ENCODE measurements at regions not wholly inside any gene's neighbourhood (a gene's known extent, or its start where the extent isn't known, plus 50 kb on each side); places are given as distances from the start of the nearest gene placed in this dataset.

- TF ChIP-seq POLR2AphosphoS5 (IDR thresholded peaks at IDR 0.05; ENCODE audit: insufficient read depth in 1 of 2, low read depth in 1 of 2): peak in 1 of 2 donors; percentile 6
- TF ChIP-seq CTCF (IDR thresholded peaks at IDR 0.05): no peak
- H3K27ac ChIP-seq: peak overlapping the region; percentile 66
These were observed 181.3 kb upstream of the SLC38A2 start for GRCh38 chr12:46553911-46554310.

GRCh38 chr12:46553266-46553665 is 180.7 kb upstream of the SLC38A2 start:
- intact Hi-C loops (cut with DNase I): no loop called here
- no peak for TF ChIP-seq POLR2A (IDR thresholded peaks at IDR 0.05)
- no peak for TF ChIP-seq CTCF (IDR thresholded peaks at IDR 0.05)
- no peak for TF ChIP-seq POLR2AphosphoS5 (IDR thresholded peaks at IDR 0.05; ENCODE audit: insufficient read depth in 1 of 2, low read depth in 1 of 2)
- H3K4me3 ChIP-seq: no peak overlapping the region
- peak overlapping the region; percentile 66 for H3K27ac ChIP-seq
- H3K4me1 ChIP-seq: peaks cover 30% of the 10 kb centered on the region
- DNase-seq (ENCODE audit: extremely low spot score in 2 of 2): no peak
- no peaks in the 10 kb centered on the region for H3K27me3 ChIP-seq
- H3K36me3 ChIP-seq: no peaks in the 10 kb centered on the region
- no peaks in the 10 kb centered on the region for H3K9me3 ChIP-seq

More at GRCh38 chr12:46553911-46554310, 181.3 kb upstream of the SLC38A2 start:
- H3K9me3 ChIP-seq: no peaks in the 10 kb centered on the region
- no peak for DNase-seq (ENCODE audit: extremely low spot score in 2 of 2)
- no peaks in the 10 kb centered on the region for H3K27me3 ChIP-seq
- H3K4me3 ChIP-seq: no peak overlapping the region
- no peaks in the 10 kb centered on the region for H3K36me3 ChIP-seq
- peaks cover 32% of the 10 kb centered on the region for H3K4me1 ChIP-seq
- intact Hi-C loops (cut with DNase I): no loop called here

GRCh38 chr12:46550266-46550879 is 177.8 kb upstream of the SLC38A2 start:
- intact Hi-C loops (cut with DNase I): no loop called here
- Histone ChIP-seq H3K27me3 (no peaks in the 10 kb centered on the region), H3K4me1 (peaks cover 41% of the 10 kb centered on the region), H3K27ac (no peak overlapping the region), H3K9me3 (no peaks in the 10 kb centered on the region), H3K36me3 (no peaks in the 10 kb centered on the region), H3K4me3 (no peak overlapping the region)
- no peak for DNase-seq (ENCODE audit: extremely low spot score in 2 of 2)
- TF ChIP-seq POLR2AphosphoS5 (IDR thresholded peaks at IDR 0.05; ENCODE audit: insufficient read depth in 1 of 2, low read depth in 1 of 2) (no peak), CTCF (IDR thresholded peaks at IDR 0.05) (no peak), POLR2A (IDR thresholded peaks at IDR 0.05) (no peak)

- H3K27ac ChIP-seq: no peak overlapping the region
- H3K4me3 ChIP-seq: no peak overlapping the region
- intact Hi-C loops (cut with DNase I): no loop called here
- no peaks in the 10 kb centered on the region for H3K9me3 ChIP-seq
- no peak for TF ChIP-seq POLR2A (IDR thresholded peaks at IDR 0.05)
- peak in 1 of 2 donors; percentile 36 for TF ChIP-seq POLR2AphosphoS5 (IDR thresholded peaks at IDR 0.05; ENCODE audit: insufficient read depth in 1 of 2, low read depth in 1 of 2)
- no peak for TF ChIP-seq CTCF (IDR thresholded peaks at IDR 0.05)
- H3K4me1 ChIP-seq: peaks cover 35% of the 10 kb centered on the region
- H3K27me3 ChIP-seq: no peaks in the 10 kb centered on the region
- DNase-seq (ENCODE audit: extremely low spot score in 2 of 2): no peak
- H3K36me3 ChIP-seq: no peaks in the 10 kb centered on the region
These were observed 177.1 kb upstream of the SLC38A2 start for GRCh38 chr12:46549527-46550265.

GRCh38 chr12:46548605-46549071 is 176.1 kb upstream of the SLC38A2 start:
- Histone ChIP-seq H3K9me3 (no peaks in the 10 kb centered on the region), H3K27ac (no peak overlapping the region), H3K4me3 (no peak overlapping the region), H3K27me3 (no peaks in the 10 kb centered on the region), H3K4me1 (peaks cover 32% of the 10 kb centered on the region), H3K36me3 (no peaks in the 10 kb centered on the region)
- no peak for DNase-seq (ENCODE audit: extremely low spot score in 2 of 2)
- TF ChIP-seq POLR2A (IDR thresholded peaks at IDR 0.05) (no peak), POLR2AphosphoS5 (IDR thresholded peaks at IDR 0.05; ENCODE audit: insufficient read depth in 1 of 2, low read depth in 1 of 2) (peak in 1 of 2 donors; percentile 26)
- intact Hi-C loops (cut with DNase I): no loop called here

All from vagina (tissue), 2 donors.